HG03097 (cell line): ENCODE measurements at regions not wholly inside any gene's neighbourhood (a gene's known extent, or its start where the extent isn't known, plus 50 kb on each side); places are given as distances from the start of the nearest gene placed in this dataset.

Experiments
- ATAC-seq: cut with Tn5 transposase; IDR thresholded peaks from one replicate; pipeline ENCODE4 v1.9.1; 2021; ENCODE audit not compliant: unreplicated experiment, low FRiP score

- ATAC-seq, result no peak
These were observed 228.5 kb downstream of the RHOU start for GRCh38 chr1:228963795-228964177.

- no peak for ATAC-seq
These were observed 229.2 kb downstream of the RHOU start for GRCh38 chr1:228964178-228965089.

- ATAC-seq, result no peak
These were observed 233.8 kb downstream of the RHOU start for GRCh38 chr1:228968891-228969606.

- ATAC-seq, result no peak
These were observed 234.9 kb downstream of the RHOU start for GRCh38 chr1:228969953-228970800.

GRCh38 chr1:228972576-228972975 is 237.3 kb downstream of the RHOU start:
- ATAC-seq, result no peak

- no peak for ATAC-seq
These were observed 239.0 kb downstream of the RHOU start for GRCh38 chr1:228974273-228974672.

GRCh38 chr1:228975238-228975907 is 240.1 kb downstream of the RHOU start:
- ATAC-seq, result no peak

- no peak for ATAC-seq
These were observed 241.0 kb downstream of the RHOU start for GRCh38 chr1:228976316-228976715.

GRCh38 chr1:228977307-228977706 is 242.0 kb downstream of the RHOU start:
- ATAC-seq, result no peak

GRCh38 chr1:228977741-228978140 is 242.5 kb downstream of the RHOU start:
- no peak for ATAC-seq

GRCh38 chr1:228978484-228979324 is 243.4 kb downstream of the RHOU start:
- no peak for ATAC-seq

- no peak for ATAC-seq
These were observed 244.0 kb downstream of the RHOU start for GRCh38 chr1:228979325-228979699.

- ATAC-seq, result no peak
These were observed 244.5 kb downstream of the RHOU start for GRCh38 chr1:228979774-228980173.

- ATAC-seq, result no peak
These were observed 245.1 kb downstream of the RHOU start for GRCh38 chr1:228980232-228980937.

- no peak for ATAC-seq
These were observed 247.4 kb downstream of the RHOU start for GRCh38 chr1:228982637-228983036.

GRCh38 chr1:228983231-228983660 is 248.0 kb downstream of the RHOU start:
- no peak for ATAC-seq

GRCh38 chr1:228983661-228984060 is 248.4 kb downstream of the RHOU start:
- no peak for ATAC-seq

GRCh38 chr1:228984107-228984506 is 248.8 kb downstream of the RHOU start:
- no peak for ATAC-seq
